NCI-H2196 (cell line): ENCODE measurements at regions not wholly inside any gene's neighbourhood (a gene's known extent, or its start where the extent isn't known, plus 50 kb on each side); places are given as distances from the start of the nearest gene placed in this dataset.

Source experiments
- DNase-seq: peaks from one replicate; lab custom pipeline; 2025; ENCODE audit not compliant: unreplicated experiment; lab: John Stamatoyannopoulos, UW

GRCh38 chr4:127580891-127581290 lies 51.9 kb upstream of the INTU start:
- DNase-seq: no peak
